HFF-Myc (cell line): ENCODE measurements at regions not wholly inside any gene's neighbourhood (a gene's known extent, or its start where the extent isn't known, plus 50 kb on each side); places are given as distances from the start of the nearest gene placed in this dataset.

Source experiments
- DNase-seq: peaks from one replicate; pipeline ENCODE4 v3.0.0-alpha.2; 2011; ENCODE audit warnings: low read depth; ENCODE audit errors: extremely low read depth
- H3K4me3 ChIP-seq: replicated peaks from 2 replicates; pipeline ENCODE4 v1.5.1; 2011; ENCODE audit warnings: low read depth, mild to moderate bottlenecking, control low read depth, low read length
- CTCF ChIP-seq: IDR thresholded peaks from 2 replicates; pipeline ENCODE4 v1.5.1; 2012; ENCODE audit warnings: mild to moderate bottlenecking, low read depth, low read length, control low read depth; ENCODE audit errors: missing control alignments

GRCh38 chr9:79776581-79776980 lies 204.8 kb downstream of the TLE4 start:
- no peak overlapping the region for H3K4me3 ChIP-seq
- no peak for DNase-seq
- no peak for TF ChIP-seq CTCF
